SJCRH30 (cell line): ENCODE measurements at regions not wholly inside any gene's neighbourhood (a gene's known extent, or its start where the extent isn't known, plus 50 kb on each side); places are given as distances from the start of the nearest gene placed in this dataset.

Source experiments
- DNase-seq, 2 experiments: peaks; one replicate each; pipeline ENCODE4 v3.0.0-alpha.2; 2015 to 2020
- H3K27ac ChIP-seq: fragments of 250-450 bp; sonication (Bioruptor Pico); 2 replicates; pipeline ENCODE4 v1.5.1; 2020; ENCODE audit warnings: mild to moderate bottlenecking, moderate library complexity
- H3K27me3 ChIP-seq: fragments of 250-450 bp; sonication (Bioruptor Pico); 2 replicates; pipeline ENCODE4 v1.5.1; 2020; ENCODE audit warnings: mild to moderate bottlenecking, moderate library complexity
- H3K36me3 ChIP-seq: fragments of 250-450 bp; sonication (Bioruptor Pico); 2 replicates; pipeline ENCODE4 v1.5.1; 2020; ENCODE audit warnings: mild to moderate bottlenecking, moderate library complexity
- H3K4me1 ChIP-seq: fragments of 250-450 bp; sonication (Bioruptor Pico); 2 replicates; pipeline ENCODE4 v1.5.1; 2020; ENCODE audit warnings: mild to moderate bottlenecking, moderate library complexity
- H3K4me3 ChIP-seq: fragments of 250-450 bp; sonication (Bioruptor Pico); 2 replicates; pipeline ENCODE4 v1.5.1; 2020; ENCODE audit warnings: mild to moderate bottlenecking, moderate library complexity
- H3K9me3 ChIP-seq: fragments of 250-450 bp; sonication (Bioruptor Pico); replicated peaks from 2 replicates; pipeline ENCODE4 v1.5.1; 2020; ENCODE audit warnings: mild to moderate bottlenecking, moderate library complexity

DNA sequence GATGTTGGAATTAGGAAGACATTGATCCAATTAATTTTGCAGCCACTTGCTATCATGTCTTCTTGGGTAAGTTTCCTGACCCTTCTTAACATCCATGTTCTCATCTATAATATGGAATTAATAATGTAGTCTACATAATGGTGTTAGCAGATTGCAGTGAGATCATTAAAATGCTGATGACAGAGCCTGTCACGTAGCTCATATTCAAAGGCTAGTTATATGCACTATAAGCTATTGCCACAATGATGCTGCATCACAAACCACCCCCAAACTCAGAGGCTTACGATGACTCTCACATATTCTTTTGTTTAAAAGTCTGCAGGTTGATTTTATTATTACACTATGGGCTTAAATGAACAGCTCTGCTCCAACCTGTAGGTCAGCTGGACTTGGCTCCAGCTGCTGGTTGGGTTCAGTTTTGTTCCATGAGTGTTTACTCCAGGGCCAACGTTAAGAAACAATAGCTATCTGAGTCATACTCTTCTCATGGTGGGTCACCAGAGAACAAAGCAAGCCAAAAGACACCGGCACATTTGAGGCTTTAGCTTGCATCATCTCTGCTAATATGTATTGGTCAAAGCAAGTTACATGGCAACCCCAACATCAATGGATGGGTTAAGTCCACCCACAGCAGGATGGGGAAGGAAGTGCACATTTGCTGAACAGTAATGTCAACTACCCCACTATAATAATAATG lies 250.0 kb upstream of the SLCO3A1 start:
- H3K36me3 ChIP-seq = no peaks in the 10 kb centered on the region
- DNase-seq = no peak
- H3K27ac ChIP-seq = no peak overlapping the region
- no peaks in the 10 kb centered on the region for H3K9me3 ChIP-seq
- no peak overlapping the region for H3K4me3 ChIP-seq
- H3K4me1 ChIP-seq = no peaks in the 10 kb centered on the region
- no peaks in the 10 kb centered on the region for H3K27me3 ChIP-seq

DNA sequence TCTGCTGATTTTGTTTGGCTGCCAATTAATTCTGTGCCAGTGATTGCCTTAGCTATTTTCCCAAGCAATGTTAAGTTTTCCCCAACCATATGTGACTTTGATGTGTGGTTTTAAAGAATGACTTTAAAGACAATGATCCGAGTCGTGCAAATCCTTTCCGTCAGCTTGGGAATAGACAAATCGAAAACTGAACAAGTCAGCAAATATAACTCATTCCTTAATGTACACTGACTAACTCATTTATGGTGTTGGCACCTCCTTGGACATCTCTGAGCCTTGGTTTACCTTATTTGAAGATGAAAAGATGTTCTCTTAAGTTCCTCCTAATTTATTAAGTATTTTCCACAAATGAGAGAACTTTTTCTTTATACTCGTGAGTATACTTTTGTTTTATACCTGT lies 249.4 kb upstream of the SLCO3A1 start:
- Histone ChIP-seq H3K27ac (no peak overlapping the region), H3K4me3 (no peak overlapping the region), H3K27me3 (no peaks in the 10 kb centered on the region), H3K4me1 (no peaks in the 10 kb centered on the region), H3K9me3 (no peaks in the 10 kb centered on the region), H3K36me3 (no peaks in the 10 kb centered on the region)
- no peak for DNase-seq

DNA sequence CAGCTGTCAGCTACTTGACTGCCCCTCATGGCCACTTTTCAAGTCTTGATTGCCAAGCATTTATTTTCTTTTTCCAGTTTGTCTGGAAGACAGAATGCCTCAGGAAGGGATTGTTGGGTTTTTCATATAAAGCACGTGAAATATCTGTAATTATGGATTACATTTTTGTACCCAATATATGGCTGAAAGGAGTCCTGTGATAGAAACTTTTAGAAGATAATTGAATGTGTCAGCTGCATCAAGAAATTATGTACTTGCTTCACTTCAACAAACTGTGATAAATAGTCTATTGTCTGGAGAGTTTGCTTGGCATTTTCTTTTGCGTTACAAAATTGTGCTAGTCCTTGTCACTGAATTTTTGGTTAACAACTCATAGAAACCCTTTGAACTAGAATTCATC lies 247.9 kb upstream of the SLCO3A1 start:
- Histone ChIP-seq H3K4me3 (no peak overlapping the region), H3K4me1 (no peaks in the 10 kb centered on the region), H3K27me3 (no peaks in the 10 kb centered on the region), H3K27ac (no peak overlapping the region), H3K36me3 (no peaks in the 10 kb centered on the region), H3K9me3 (no peaks in the 10 kb centered on the region)
- DNase-seq = no peak

DNA sequence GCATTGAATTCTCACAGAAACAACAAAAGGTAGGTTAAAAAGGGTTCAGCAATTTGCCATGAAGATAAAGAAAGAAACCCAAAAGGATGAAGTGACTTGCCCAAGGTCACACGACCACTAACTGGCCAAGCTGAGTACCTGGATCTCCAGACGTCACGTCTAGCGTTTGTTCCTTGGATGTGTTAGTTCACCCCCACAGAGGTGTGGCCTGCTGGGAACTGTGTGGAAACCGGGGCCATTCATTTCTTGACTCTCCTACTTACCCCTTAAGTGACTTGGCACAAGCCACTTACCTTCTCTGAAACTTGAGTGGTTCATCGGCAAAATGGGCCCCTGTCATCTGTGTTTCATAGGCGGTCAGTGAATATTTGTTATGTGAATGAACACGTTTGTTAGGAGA lies 244.3 kb upstream of the SLCO3A1 start:
- Histone ChIP-seq H3K9me3 (no peaks in the 10 kb centered on the region), H3K4me1 (no peaks in the 10 kb centered on the region), H3K36me3 (no peaks in the 10 kb centered on the region), H3K27me3 (0 out of 2 replicates have a peak, but pooled peaks cover 3% of the 10 kb centered on the region), H3K4me3 (no peak overlapping the region), H3K27ac (no peak overlapping the region)
- no peak for DNase-seq

DNA sequence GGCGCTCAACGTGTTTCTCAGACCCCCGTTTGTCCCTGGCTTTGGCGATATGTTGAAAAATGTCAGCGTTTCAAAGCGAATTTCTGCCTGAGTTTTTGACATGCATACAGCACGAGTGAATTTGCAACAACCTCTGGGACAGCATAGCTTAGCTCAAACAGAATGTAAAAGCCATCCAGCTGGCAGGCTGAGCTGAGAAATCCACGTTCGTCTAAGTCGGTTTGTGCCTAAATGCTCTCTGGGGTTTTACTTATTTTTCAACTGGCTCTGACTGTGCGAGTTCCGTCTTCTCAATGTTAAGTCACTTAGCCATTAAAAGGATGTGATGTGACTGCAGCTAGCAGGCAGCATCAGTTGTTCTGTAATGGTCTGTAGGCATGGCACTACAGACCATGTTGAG lies 243.5 kb upstream of the SLCO3A1 start:
- Histone ChIP-seq H3K4me3 (no peak overlapping the region), H3K9me3 (no peaks in the 10 kb centered on the region)
- no peak for DNase-seq

DNA sequence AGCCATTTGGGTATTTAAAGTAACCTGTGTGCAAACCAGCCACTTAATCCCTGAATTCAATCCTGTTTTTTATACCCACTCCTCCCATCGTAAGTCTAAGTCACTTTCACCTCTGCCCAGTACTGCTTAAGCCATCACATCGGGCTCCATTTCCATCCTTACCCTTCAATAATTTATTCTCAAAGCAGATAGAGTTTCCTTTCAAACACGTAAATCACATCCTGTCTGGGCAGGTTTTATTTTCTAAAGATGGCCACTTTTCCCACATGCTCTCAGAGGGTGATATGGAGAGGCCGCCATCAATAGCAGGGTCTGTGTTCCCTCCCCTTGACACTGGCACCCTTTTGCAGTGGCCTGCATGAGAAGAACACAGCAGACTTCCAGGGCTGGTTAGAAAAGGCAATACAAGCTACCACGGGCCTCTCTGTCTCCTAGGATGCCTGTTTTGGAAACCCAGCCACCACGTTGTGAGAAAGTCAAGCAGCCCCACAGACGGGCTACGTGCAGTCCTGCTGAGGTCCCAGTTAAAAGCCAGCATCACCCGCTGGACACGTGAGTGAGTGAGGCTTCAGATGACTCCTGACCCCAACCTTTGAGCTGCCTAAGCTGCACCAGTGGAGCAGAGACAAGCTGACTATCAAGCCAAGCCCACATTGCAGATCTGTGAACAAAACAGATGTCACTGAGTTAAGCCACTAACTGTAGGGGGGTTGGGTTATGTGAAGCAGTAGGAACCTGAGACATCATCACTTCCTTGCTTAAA lies 241.8 kb upstream of the SLCO3A1 start:
- H3K27ac ChIP-seq = no peak overlapping the region
- DNase-seq = no peak
- no peaks in the 10 kb centered on the region for H3K36me3 ChIP-seq
- H3K27me3 ChIP-seq = 0 out of 2 replicates have a peak, but pooled peaks cover 3% of the 10 kb centered on the region
- H3K4me3 ChIP-seq = no peak overlapping the region
- H3K9me3 ChIP-seq = no peaks in the 10 kb centered on the region
- H3K4me1 ChIP-seq = no peaks in the 10 kb centered on the region

More for the DNA sequence above, 243.5 kb upstream of the SLCO3A1 start:
- H3K36me3 ChIP-seq = no peaks in the 10 kb centered on the region
- no peaks in the 10 kb centered on the region for H3K4me1 ChIP-seq
- 0 out of 2 replicates have a peak, but pooled peaks cover 3% of the 10 kb centered on the region for H3K27me3 ChIP-seq
- H3K27ac ChIP-seq = no peak overlapping the region

DNA sequence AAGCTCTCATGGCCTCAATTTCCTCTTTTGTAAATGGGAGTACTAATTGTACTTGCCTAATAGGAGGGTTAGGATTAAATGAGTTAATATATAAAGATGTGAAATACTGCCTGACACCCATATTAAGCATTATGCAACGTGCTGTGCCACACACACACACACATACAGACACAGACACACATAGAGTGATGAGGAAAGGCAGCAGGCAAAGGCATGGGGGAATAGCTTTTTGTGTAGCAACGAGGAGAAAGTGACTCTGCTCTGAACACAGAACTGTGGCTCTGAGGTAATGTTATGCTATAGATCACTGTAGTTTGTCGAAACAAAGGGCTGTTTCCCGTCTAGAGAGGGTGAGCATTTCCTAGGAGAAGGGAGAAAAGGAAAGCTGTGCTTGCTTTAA lies 233.3 kb upstream of the SLCO3A1 start:
- Histone ChIP-seq H3K9me3 (no peaks in the 10 kb centered on the region), H3K4me1 (no peaks in the 10 kb centered on the region)
- no peak for DNase-seq

DNA sequence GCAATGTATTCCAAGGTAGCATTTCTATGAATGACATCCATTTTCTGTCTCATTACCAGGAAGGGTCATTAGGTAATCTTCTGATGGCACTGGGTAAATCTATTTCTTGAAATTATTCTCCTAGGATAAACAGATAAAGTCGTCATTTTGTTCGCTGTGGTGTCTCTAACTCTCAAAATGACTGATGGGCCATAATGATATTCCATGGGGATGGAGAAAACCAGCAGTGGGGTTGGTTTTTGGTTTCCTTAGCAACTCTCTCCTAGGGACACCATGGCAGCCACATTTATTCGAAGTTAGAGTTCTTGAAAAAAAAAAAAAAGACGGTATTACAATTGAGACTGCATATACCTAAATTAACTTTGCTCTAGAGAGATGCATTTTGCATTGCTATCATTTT lies 231.3 kb upstream of the SLCO3A1 start:
- Histone ChIP-seq H3K27me3 (peaks cover 7% of the 10 kb centered on the region), H3K36me3 (no peaks in the 10 kb centered on the region; the same call in 1 of the 2 replicates), H3K27ac (no peak overlapping the region), H3K4me1 (no peaks in the 10 kb centered on the region), H3K4me3 (no peak overlapping the region), H3K9me3 (no peaks in the 10 kb centered on the region)
- no peak for DNase-seq

More for the DNA sequence above, 233.3 kb upstream of the SLCO3A1 start:
- H3K27ac ChIP-seq = no peak overlapping the region
- no peak overlapping the region for H3K4me3 ChIP-seq
- no peaks in the 10 kb centered on the region; the same call in none of the 2 replicates for H3K27me3 ChIP-seq
- no peaks in the 10 kb centered on the region; the same call in 1 of the 2 replicates for H3K36me3 ChIP-seq

DNA sequence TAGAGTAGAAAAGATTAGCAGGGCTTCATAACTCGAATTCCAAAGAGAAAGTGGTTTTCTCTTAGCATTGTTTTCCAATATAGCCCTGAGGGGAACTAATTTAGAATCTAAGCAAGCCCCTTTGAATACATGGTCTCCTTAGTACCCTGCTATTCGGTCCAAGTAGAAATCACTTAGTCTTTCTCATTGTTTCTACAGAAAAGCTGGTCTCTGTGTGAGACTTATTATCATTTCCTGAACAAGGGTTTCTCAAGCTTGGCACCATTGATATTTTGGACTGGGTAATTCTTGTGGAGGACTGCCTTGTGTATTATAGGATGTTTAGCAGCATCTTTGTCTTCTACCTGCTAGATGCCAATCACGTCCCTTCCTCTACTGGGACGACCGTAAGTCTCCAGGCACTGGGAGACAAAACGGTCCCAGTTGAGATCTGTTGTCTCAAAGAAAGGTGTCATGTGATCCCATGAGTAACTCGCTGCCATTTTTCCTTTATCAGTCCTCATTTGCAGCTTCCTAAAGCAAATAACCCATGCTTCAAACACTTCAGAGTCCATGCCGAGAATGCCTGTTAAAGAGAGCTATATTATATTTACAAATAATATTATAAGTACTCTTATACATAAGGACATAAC lies 230.7 kb upstream of the SLCO3A1 start:
- Histone ChIP-seq H3K36me3 (no peaks in the 10 kb centered on the region; the same call in 1 of the 2 replicates), H3K4me1 (no peaks in the 10 kb centered on the region), H3K9me3 (no peaks in the 10 kb centered on the region), H3K4me3 (no peak overlapping the region), H3K27me3 (peaks cover 7% of the 10 kb centered on the region), H3K27ac (no peak overlapping the region)
- no peak for DNase-seq

DNA sequence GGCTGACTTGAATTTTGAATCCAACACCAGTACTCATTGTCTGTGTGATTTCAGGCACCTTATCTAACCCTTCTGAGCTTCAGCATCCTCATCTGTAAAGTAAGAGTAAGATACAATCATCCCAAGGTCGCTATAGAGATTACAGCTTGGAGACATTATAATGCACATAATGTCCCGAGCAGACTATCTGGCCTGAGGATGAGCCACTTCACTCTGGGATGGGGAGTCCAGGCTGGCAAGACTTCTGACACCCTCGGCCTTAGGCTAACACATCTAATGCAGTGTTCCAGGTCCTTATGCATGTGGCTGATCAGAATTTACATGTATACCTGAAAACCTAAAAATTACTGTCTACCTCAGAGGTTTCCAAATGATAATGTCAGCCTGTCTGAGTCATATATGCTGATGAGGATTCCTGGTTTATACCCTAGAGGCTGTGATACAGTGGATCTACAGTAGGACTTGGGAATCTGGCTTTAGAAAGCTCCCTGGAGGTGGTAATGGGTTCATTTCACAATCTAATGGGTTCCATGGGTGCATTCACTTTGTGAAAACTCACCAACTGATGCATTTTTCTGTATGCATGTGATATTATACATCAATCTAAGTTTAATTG lies 229.0 kb upstream of the SLCO3A1 start:
- no peaks in the 10 kb centered on the region for H3K9me3 ChIP-seq
- H3K4me1 ChIP-seq = no peaks in the 10 kb centered on the region
- H3K36me3 ChIP-seq = no peaks in the 10 kb centered on the region; the same call in 1 of the 2 replicates
- no peak for DNase-seq
- no peak overlapping the region for H3K4me3 ChIP-seq
- H3K27me3 ChIP-seq = peaks cover 7% of the 10 kb centered on the region
- no peak overlapping the region for H3K27ac ChIP-seq

DNA sequence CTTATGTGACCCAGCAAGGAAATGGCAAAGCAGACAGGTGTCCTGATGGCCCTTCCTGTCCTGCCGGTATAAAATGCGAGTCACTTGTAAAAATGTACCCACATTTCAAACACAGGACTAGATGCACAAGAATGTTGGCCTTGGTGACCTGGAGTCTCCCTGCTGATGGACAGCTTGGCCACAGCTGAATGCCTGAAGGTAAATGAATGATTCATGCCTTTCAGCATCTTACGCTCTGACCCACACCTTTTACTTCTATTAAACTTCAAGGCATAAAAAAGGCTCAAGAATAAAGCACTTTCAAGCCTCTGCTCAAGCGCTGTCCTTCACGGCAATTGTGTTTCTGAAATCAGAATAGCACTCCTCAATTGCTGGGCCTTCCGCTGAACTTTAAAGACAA lies 228.0 kb upstream of the SLCO3A1 start:
- Histone ChIP-seq H3K27ac (no peak overlapping the region), H3K4me3 (no peak overlapping the region), H3K4me1 (no peaks in the 10 kb centered on the region), H3K27me3 (peaks cover 7% of the 10 kb centered on the region), H3K36me3 (no peaks in the 10 kb centered on the region; the same call in 1 of the 2 replicates), H3K9me3 (no peaks in the 10 kb centered on the region)
- DNase-seq = no peak

DNA sequence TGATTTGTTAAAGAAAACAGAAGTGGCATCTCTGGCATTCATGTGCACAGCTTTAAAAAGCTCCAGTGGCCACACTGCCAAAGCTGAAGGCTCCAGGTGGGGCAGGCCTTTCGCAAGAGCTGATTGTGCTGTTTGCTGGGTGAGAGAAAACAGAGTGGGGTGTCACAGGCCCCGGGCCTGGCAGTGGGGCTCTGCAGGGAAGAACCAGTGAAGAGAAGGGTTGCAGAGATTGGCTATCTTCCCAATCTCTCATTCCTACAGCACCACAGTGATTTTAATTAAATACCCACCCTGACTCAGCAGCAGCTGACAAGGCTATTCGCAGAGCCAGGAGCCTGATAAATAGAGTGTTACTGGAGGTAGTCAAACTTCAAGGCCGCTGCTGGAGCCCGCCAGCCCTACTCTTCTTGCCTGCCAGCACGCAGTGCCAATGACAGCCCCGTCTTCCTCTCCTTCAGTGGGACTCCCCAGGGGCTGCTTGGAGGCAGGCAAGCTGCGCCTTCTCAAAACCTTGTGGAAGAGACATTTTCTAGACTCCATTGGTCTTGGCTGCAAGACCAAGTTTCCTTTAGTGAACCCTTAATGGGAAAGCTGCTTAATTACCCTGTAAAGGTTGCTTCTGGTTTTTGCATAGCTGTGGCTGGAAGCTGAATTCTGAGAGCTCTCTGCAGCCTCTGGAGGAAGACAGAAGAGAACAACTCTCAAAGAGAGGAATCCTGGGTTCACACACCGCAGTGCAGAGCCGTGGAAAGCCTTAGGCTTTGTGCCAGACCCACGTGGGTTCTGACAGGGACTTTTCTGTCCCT lies 225.8 kb upstream of the SLCO3A1 start:
- Histone ChIP-seq H3K36me3 (no peaks in the 10 kb centered on the region), H3K27me3 (peaks cover 7% of the 10 kb centered on the region), H3K27ac (no peak overlapping the region), H3K9me3 (no peaks in the 10 kb centered on the region), H3K4me1 (no peaks in the 10 kb centered on the region), H3K4me3 (no peak overlapping the region)
- no peak for DNase-seq

DNA sequence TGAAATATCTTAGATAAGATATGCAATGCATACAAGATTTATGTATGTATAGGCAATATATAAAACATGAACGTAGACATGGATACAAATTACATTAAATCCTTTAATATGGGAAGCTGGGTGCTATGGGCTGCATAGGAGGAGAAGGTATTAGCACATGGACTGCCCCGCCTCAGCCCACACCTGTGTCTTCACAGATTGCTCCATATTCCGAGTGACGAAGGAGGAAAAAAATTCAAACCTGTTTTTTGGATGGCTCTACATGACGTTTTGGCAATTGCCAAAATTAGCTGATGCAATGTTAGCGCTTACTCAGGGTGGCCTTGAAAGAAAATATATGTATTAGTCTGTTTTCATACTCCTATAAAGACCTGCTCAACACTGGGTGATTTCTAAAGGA lies 223.4 kb upstream of the SLCO3A1 start:
- no peak for DNase-seq

DNA sequence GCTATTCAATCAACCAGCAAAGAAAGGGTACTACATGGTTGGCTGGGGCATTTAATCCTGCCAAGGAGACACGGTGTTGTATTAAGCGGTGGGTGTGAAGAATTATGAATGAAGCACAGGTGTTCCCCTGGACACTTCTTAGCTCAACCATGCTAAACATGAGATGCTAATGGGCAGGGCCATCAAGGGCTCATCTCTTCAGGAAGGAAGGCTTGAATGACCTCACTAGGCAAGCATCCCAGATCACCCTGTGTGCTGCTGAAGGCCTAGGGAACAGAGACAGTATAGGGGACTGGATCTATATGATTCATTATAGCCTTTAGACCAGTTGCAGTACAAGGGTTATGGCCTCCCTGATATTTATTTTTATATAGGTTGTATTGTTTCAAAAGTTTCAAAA lies 221.3 kb upstream of the SLCO3A1 start:
- H3K4me1 ChIP-seq = no peaks in the 10 kb centered on the region

More for the DNA sequence above, 223.4 kb upstream of the SLCO3A1 start:
- Histone ChIP-seq H3K27ac (no peak overlapping the region), H3K4me3 (no peak overlapping the region), H3K9me3 (no peaks in the 10 kb centered on the region), H3K27me3 (peaks cover 7% of the 10 kb centered on the region), H3K4me1 (no peaks in the 10 kb centered on the region), H3K36me3 (no peaks in the 10 kb centered on the region)

More for the DNA sequence above, 221.3 kb upstream of the SLCO3A1 start:
- no peak overlapping the region for H3K27ac ChIP-seq
- no peaks in the 10 kb centered on the region; the same call in 1 of the 2 replicates for H3K27me3 ChIP-seq
- H3K9me3 ChIP-seq = no peaks in the 10 kb centered on the region
- no peak overlapping the region for H3K4me3 ChIP-seq
- no peak for DNase-seq
- H3K36me3 ChIP-seq = no peaks in the 10 kb centered on the region
